ENCODE measurements at regions not wholly inside any gene's neighbourhood (a gene's known extent, or its start where the extent isn't known, plus 50 kb on each side); places are given as distances from the start of the nearest gene placed in this dataset.
"Not testable (repeated sequence)": the region's sequence is repeated elsewhere in the genome, so short reads cannot be mapped to it uniquely, and the experiment has no call there.

GRCh38 chr5:116772152-116772501 is 197.5 kb upstream of the SEMA6A start:
- no peak for DNase-seq

- peak; percentile 69 for DNase-seq
Observed at GRCh38 chr5:116771466-116772151, 197.0 kb upstream of the SEMA6A start.

GRCh38 chr5:116769953-116770352 is 195.3 kb upstream of the SEMA6A start:
- DNase-seq = not testable (repeated sequence)

- no peak for DNase-seq
Observed at GRCh38 chr5:116769470-116769869, 194.8 kb upstream of the SEMA6A start.

GRCh38 chr5:116766470-116766947 is 191.9 kb upstream of the SEMA6A start:
- peak; percentile 38 for DNase-seq

GRCh38 chr5:116765441-116765840 is 190.8 kb upstream of the SEMA6A start:
- DNase-seq = no peak

GRCh38 chr5:116764941-116765340 is 190.3 kb upstream of the SEMA6A start:
- DNase-seq = no peak

GRCh38 chr5:116763987-116764866 is 189.6 kb upstream of the SEMA6A start:
- no peak for DNase-seq

GRCh38 chr5:116759860-116760640 is 185.4 kb upstream of the SEMA6A start:
- DNase-seq = peak; percentile 33

- no peak for DNase-seq
Observed at GRCh38 chr5:116757326-116757725, 182.7 kb upstream of the SEMA6A start.

- no peak for DNase-seq
Observed at GRCh38 chr5:116756531-116756930, 181.9 kb upstream of the SEMA6A start.

GRCh38 chr5:116754556-116754955 is 179.9 kb upstream of the SEMA6A start:
- DNase-seq = no peak

GRCh38 chr5:116751684-116752083 is 177.1 kb upstream of the SEMA6A start:
- DNase-seq = no peak

GRCh38 chr5:116750631-116751580 is 176.3 kb upstream of the SEMA6A start:
- DNase-seq = no peak

- DNase-seq = peak; percentile 45
Observed at GRCh38 chr5:116747881-116748280, 173.3 kb upstream of the SEMA6A start.

GRCh38 chr5:116746668-116747067 is 172.0 kb upstream of the SEMA6A start:
- DNase-seq = no peak

GRCh38 chr5:116740771-116741170 is 166.1 kb upstream of the SEMA6A start:
- no peak for DNase-seq

- DNase-seq = peak; percentile 74
Observed at GRCh38 chr5:116739571-116739970, 164.9 kb upstream of the SEMA6A start.

GRCh38 chr5:116738615-116739261 is 164.1 kb upstream of the SEMA6A start:
- DNase-seq = peak; percentile 87

GRCh38 chr5:116738239-116738614 is 163.6 kb upstream of the SEMA6A start:
- no peak for DNase-seq

GRCh38 chr5:116736671-116737070 is 162.0 kb upstream of the SEMA6A start:
- no peak for DNase-seq

Data from tongue (tissue), 1 donor.